Activated B cell treated with CpG ODN at 0.5 μM for 24 hours (primary cell): ENCODE measurements at regions not wholly inside any gene's neighbourhood (a gene's known extent, or its start where the extent isn't known, plus 50 kb on each side); places are given as distances from the start of the nearest gene placed in this dataset.

Experiments used
- ATAC-seq: fragments of 200-7000 bp; cut with Tn5 transposase; one replicate; pipeline ENCODE4 v1.10.0; 2021; ENCODE audit warnings: low read depth, mild to moderate bottlenecking, moderate library complexity
- CTCF ChIA-PET: fragments of 350-600 bp; sonication (Branson Sonifier 250); formaldehyde crosslinking; loops from one replicate; lab custom pipeline; 2021; ENCODE audit warnings: antibody characterized with exemption; lab: Charles Lee
- POLR2A ChIA-PET: fragments of 350-600 bp; sonication (Branson Sonifier 250); formaldehyde crosslinking; loops from one replicate; lab custom pipeline; 2021; ENCODE audit warnings: antibody characterized with exemption; lab: Charles Lee
- DNase-seq: peaks from one replicate; pipeline ENCODE4 v3.0.0; 2022
- H3K27ac Mint-ChIP-seq: one replicate; pipeline ENCODE4 v1.8.0; 2020; ENCODE audit warnings: mixed read lengths
- H3K27me3 Mint-ChIP-seq: one replicate; pipeline ENCODE4 v1.8.0; 2021; ENCODE audit warnings: mixed read lengths
- H3K36me3 Mint-ChIP-seq: one replicate; pipeline ENCODE4 v1.8.0; 2021; ENCODE audit warnings: low read depth, mixed read lengths
- H3K4me1 Mint-ChIP-seq: one replicate; pipeline ENCODE4 v1.8.0; 2021; ENCODE audit warnings: mixed read lengths
- H3K4me3 Mint-ChIP-seq: one replicate; pipeline ENCODE4 v1.8.0; 2020; ENCODE audit warnings: mild to moderate bottlenecking, mixed read lengths
- H3K9me3 Mint-ChIP-seq: one replicate; pipeline ENCODE4 v1.8.0; 2020; ENCODE audit warnings: mixed read lengths
- intact Hi-C: fragments of 100-400 bp; cut with micrococcal nuclease; formaldehyde crosslinking; loops from one replicate; pipeline ENCODE4 v1.15.1; 2024
- TF ChIP-seq, protein P1 (sequence below): fragments of 200-600 bp; IDR thresholded peaks from one replicate; pipeline ENCODE4 v1.8.0; 2022; ENCODE audit warnings: antibody characterized with exemption, mild to moderate bottlenecking

DNA sequence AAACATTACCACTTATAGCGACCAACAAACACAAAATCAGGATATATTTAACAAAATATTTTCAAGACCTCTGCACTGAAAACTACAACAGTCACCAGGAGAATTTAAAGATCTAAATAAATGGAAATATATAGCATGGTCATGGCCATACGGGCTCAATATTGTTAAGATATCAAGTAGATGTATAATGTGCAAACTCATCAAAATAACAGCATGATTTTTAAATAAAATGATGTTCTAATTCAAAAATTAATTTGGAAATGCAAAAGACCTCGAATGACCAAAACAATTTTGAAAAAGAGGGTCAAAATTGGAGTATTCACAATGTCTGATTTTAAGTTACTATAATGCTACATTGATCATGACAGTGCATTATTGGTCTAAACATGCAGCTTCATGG lies 159.1 kb upstream of the NDN start:
- ChIA-PET POLR2A (no interaction called here), CTCF (no interaction called here)
- intact Hi-C loops = no loop called here
- no peaks in the 10 kb centered on the region for H3K4me1 Mint-ChIP-seq
- DNase-seq (no peak), ATAC-seq (no peak)
- H3K27me3 Mint-ChIP-seq = no peaks in the 10 kb centered on the region
- peaks cover 13% of the 10 kb centered on the region for H3K9me3 Mint-ChIP-seq
- no peak overlapping the region for H3K27ac Mint-ChIP-seq
- H3K4me3 Mint-ChIP-seq = no peak overlapping the region
- no peaks in the 10 kb centered on the region for H3K36me3 Mint-ChIP-seq
- TF ChIP-seq, protein P1, sequence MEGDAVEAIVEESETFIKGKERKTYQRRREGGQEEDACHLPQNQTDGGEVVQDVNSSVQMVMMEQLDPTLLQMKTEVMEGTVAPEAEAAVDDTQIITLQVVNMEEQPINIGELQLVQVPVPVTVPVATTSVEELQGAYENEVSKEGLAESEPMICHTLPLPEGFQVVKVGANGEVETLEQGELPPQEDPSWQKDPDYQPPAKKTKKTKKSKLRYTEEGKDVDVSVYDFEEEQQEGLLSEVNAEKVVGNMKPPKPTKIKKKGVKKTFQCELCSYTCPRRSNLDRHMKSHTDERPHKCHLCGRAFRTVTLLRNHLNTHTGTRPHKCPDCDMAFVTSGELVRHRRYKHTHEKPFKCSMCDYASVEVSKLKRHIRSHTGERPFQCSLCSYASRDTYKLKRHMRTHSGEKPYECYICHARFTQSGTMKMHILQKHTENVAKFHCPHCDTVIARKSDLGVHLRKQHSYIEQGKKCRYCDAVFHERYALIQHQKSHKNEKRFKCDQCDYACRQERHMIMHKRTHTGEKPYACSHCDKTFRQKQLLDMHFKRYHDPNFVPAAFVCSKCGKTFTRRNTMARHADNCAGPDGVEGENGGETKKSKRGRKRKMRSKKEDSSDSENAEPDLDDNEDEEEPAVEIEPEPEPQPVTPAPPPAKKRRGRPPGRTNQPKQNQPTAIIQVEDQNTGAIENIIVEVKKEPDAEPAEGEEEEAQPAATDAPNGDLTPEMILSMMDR = no peak

DNA sequence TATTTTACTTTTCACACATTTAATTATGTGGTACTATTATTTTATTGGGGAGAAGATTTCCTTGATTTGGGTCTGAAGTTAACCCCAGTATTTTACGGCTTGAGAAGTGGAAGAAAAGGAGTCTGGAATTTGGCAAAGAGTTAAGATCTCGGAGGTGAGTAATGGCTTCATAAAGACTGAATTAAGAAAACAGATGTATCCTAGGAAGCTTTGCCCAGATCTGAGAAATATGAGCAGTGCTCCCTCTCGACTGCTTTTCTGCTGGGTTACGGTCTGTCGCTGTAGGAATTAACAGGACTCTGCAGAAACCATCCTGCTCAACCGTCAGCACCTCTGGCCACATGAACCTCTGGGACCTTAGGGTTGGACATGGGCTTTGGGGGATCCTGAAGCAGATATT lies 163.6 kb upstream of the NDN start:
- no peak overlapping the region for H3K27ac Mint-ChIP-seq
- intact Hi-C loops = no loop called here
- TF ChIP-seq, protein P1 = no peak

DNA sequence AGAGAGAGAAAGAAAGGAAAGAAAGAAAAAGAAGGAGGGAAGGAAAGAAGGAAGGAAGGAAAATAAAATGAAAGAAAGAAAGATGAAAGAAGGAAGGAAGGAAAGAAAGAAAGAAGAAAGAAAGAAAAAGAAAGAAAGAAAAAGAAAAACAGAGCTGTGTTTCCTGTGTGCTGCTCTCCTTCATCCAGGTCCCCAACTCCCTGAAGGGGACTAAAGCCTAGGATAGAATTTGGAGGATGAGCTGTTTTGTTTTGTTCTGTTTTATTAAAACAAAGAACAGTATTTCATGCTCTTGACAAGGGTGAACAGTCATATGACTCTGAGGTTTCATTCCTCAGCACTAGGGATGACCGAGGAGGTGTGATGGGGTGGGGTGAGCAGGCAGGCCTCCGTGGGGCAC lies 164.8 kb upstream of the NDN start:
- CTCF ChIA-PET = no interaction called here
- ATAC-seq (no peak), DNase-seq (no peak)
- H3K4me3 Mint-ChIP-seq = no peak overlapping the region
- POLR2A ChIA-PET = no interaction called here
- H3K27ac Mint-ChIP-seq = no peak overlapping the region
- TF ChIP-seq, protein P1 = no peak
- peaks cover 11% of the 10 kb centered on the region for H3K9me3 Mint-ChIP-seq
- H3K36me3 Mint-ChIP-seq = no peaks in the 10 kb centered on the region
- no peaks in the 10 kb centered on the region for H3K4me1 Mint-ChIP-seq
- H3K27me3 Mint-ChIP-seq = no peaks in the 10 kb centered on the region
- intact Hi-C loops = no loop called here

More for the DNA sequence above, 163.6 kb upstream of the NDN start:
- Mint-ChIP-seq H3K27me3 (no peaks in the 10 kb centered on the region), H3K9me3 (peaks cover 11% of the 10 kb centered on the region), H3K4me1 (no peaks in the 10 kb centered on the region), H3K36me3 (no peaks in the 10 kb centered on the region), H3K4me3 (no peak overlapping the region)
- ATAC-seq = no peak
- DNase-seq = no peak
- ChIA-PET POLR2A (no interaction called here), CTCF (no interaction called here)

DNA sequence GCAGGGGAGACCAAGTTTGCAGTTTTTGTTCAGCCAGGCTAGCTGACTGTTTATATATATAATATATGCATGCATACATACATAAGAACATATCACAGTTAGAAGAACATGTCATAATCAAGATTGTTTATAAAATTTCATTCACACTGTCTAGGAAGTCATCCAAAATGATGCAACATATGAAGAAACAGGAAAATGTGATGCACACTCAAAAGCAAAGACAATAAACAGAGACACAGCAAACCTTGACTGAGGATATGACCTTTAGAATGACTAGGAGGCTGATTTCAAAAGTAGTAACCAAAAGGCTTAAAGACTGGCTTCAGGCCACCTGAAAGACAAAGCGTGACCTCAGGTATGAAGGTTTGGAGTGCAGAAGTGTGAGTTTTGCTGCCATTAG lies 166.2 kb upstream of the NDN start:
- Mint-ChIP-seq H3K9me3 (peaks cover 9% of the 10 kb centered on the region), H3K4me1 (no peaks in the 10 kb centered on the region), H3K27me3 (no peaks in the 10 kb centered on the region), H3K27ac (no peak overlapping the region), H3K36me3 (no peaks in the 10 kb centered on the region), H3K4me3 (no peak overlapping the region)
- DNase-seq (no peak), ATAC-seq (no peak)
- intact Hi-C loops = no loop called here
- POLR2A ChIA-PET = no interaction called here
- CTCF ChIA-PET = no interaction called here
- TF ChIP-seq, protein P1 = no peak

DNA sequence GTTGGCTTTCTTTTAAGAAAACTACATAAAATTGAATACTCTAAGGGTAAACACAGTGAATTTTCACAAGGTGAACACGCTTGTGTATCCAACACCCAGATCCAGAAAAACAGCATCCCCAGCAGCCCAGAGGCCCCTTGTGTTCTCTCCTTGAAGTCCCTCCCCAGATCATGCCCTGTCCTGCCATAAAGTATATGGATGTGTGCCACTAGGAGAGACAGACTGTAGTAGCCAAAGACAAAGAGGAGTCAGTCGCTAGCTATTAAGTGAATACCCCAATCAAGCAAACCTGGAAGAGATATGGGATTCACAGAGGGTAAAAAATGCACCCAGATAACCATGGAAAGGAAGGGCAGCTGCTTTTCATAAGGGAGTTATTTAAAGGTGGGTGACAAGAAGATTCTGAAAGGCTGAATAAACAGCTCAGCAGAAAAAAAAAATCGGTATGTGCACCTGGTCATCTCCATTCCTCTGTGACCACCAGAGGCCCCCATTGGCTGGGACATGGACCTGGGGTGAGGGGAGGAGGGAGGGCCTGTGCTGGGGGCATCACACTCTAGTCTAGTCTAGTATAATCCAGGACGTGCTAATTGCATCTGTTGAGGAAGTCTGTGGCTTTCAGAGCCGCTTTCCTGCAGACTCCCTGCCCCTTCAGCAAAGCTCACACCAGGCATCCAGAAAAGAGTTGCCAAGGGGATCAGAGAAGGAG lies 167.3 kb upstream of the NDN start:
- Mint-ChIP-seq H3K4me1 (no peaks in the 10 kb centered on the region), H3K9me3 (peaks cover 6% of the 10 kb centered on the region), H3K27me3 (no peaks in the 10 kb centered on the region), H3K4me3 (no peak overlapping the region), H3K36me3 (no peaks in the 10 kb centered on the region), H3K27ac (no peak overlapping the region)
- CTCF ChIA-PET = no interaction called here
- POLR2A ChIA-PET = no interaction called here
- ATAC-seq (no peak), DNase-seq (no peak)
- intact Hi-C loops = no loop called here
- TF ChIP-seq, protein P1 = no peak
